ENCODE measurements at regions not wholly inside any gene's neighbourhood (a gene's known extent, or its start where the extent isn't known, plus 50 kb on each side); places are given as distances from the start of the nearest gene placed in this dataset.

DNA sequence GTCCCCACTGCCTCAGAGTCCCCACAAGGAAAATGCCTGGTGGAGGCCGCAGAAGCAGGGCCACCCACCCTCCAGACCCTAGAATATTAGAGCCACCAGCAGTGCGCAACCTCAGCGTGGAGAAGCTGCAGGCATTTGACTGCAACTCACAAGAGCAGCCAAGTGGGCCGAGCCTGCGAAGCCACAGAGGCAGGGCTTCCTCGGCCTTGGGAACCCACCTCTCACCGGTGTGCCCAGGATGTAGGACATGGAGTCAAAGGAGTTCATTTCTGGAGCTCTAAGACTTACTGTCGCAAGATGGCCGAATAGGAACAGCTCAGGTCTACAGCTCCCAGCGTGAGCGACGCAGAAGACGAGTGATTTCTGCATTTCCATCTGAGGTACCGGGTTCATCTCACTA is 397.9 kb upstream of the PIK3R1 start:
- 97% methylated on average over 14 of the region's 14 CpGs for WGBS (ENCODE audit: insufficient coverage)
- DNase-seq (ENCODE audit: low read depth in 4 of 6, low spot score in 6 of 6) = no peak
- no peaks in the 10 kb centered on the region for H3K27me3 ChIP-seq (ENCODE audit: control insufficient read depth, insufficient read depth, low read length)
- H3K27ac ChIP-seq (ENCODE audit: low read depth, low read length) = no peak overlapping the region
- H3K36me3 ChIP-seq (ENCODE audit: control insufficient read depth, insufficient read depth, low read length) = no peaks in the 10 kb centered on the region
- no peaks in the 10 kb centered on the region for H3K4me1 ChIP-seq (ENCODE audit: control insufficient read depth, insufficient read depth, low read length)
- H3K9me3 ChIP-seq (ENCODE audit: control insufficient read depth, insufficient read depth, low read length) = no peaks in the 10 kb centered on the region
- no peak overlapping the region for H3K4me3 ChIP-seq (ENCODE audit: low read depth, low read length)

- Histone ChIP-seq H3K4me3 (ENCODE audit: low read depth, low read length) (no peak overlapping the region), H3K9me3 (ENCODE audit: control insufficient read depth, insufficient read depth, low read length) (no peaks in the 10 kb centered on the region), H3K4me1 (ENCODE audit: control insufficient read depth, insufficient read depth, low read length) (no peaks in the 10 kb centered on the region), H3K36me3 (ENCODE audit: control insufficient read depth, insufficient read depth, low read length) (no peaks in the 10 kb centered on the region), H3K27me3 (ENCODE audit: control insufficient read depth, insufficient read depth, low read length) (no peaks in the 10 kb centered on the region), H3K27ac (ENCODE audit: low read depth, low read length) (no peak overlapping the region)
- no peak for DNase-seq (ENCODE audit: low read depth in 4 of 6, low spot score in 6 of 6)
Measured at GRCh38 chr5:67816456-67816855, 399.1 kb upstream of the PIK3R1 start.

DNA sequence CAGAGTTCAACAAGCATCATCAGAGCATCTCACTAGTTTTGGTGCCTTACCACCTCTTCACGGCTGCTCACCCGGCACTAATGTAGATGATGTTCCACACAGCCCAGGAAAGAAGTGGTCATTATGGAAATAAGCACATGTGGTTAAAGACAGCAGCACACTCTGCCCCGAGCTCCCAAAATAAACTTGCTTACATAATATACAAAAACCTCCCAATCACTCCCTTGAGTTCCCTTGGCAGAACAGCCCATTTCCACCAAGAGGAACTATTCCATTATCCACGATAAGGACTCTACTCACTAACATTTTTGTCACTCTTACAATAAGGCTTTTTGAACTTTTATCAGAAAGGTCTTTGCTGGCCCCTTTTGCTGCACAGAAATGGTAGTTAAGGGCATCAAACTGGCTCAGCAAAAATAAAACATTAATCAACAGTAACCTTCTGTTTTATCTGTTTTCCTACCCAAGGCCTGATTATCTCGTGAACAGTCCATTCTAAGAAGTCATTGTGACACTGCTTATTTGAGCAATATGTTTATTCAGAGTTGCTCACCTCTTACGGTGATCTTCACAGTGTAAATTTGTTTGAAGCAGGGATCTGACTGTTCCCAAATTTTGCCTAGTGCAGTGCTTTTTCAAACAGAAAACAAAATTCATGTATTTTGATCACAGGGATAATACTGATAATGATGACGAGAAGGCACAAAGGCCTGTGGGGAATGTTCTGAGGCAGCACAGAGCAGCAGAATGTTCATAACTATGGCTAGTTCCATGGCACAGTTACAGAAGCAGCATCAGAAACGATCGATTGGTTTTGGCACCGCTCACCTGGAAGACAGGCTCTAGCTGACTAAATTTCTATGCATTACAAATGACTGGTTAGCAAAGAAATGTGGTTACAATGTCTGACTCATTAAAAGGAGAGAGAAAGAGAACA is 399.8 kb upstream of the PIK3R1 start:
- H3K27ac ChIP-seq (ENCODE audit: low read depth, low read length) = no peak overlapping the region
- no peak overlapping the region for H3K4me3 ChIP-seq (ENCODE audit: low read depth, low read length)
- no peaks in the 10 kb centered on the region for H3K4me1 ChIP-seq (ENCODE audit: control insufficient read depth, insufficient read depth, low read length)
- DNase-seq (ENCODE audit: low read depth in 4 of 6, low spot score in 6 of 6) = peak in 1 of 6 donors; percentile 25
- H3K36me3 ChIP-seq (ENCODE audit: control insufficient read depth, insufficient read depth, low read length) = no peaks in the 10 kb centered on the region
- H3K9me3 ChIP-seq (ENCODE audit: control insufficient read depth, insufficient read depth, low read length) = no peaks in the 10 kb centered on the region
- H3K27me3 ChIP-seq (ENCODE audit: control insufficient read depth, insufficient read depth, low read length) = no peaks in the 10 kb centered on the region
- WGBS (ENCODE audit: insufficient coverage) = 76% methylated on average over 2 of the region's 10 CpGs

DNA sequence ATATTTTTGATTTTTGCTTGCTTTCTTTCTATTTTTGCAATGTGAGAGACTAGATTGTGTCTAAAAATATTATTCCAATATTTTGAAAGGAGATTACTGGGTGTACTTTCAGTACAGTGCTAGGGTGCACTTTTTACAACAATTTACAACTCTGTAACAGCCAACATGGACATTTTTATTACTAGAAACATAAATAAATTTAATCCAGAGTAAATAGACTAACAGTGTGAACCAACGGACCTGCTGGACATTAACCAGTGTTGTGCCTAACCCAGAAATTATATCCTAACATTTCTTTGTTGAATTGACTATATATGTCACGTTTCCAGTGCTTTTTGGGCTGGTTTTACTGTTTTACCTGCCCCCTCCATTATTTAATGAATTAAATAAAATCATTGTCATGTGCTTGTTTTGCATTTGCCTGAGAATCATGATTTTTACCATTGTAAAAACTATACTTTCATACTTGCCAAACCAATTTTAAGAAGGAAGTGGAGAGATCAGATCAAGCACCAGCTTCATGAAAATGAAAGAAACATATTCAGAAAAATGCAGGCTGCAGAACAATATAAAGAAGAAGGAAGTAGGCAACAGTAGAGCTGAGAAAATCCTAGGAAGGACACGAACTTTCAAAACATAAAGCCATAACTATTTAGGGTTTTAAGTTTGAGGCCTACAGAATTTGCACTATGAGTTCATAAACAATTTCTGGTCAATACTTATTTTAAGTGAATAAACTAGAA is 400.8 kb upstream of the PIK3R1 start:
- DNase-seq (ENCODE audit: low read depth in 4 of 6, low spot score in 6 of 6) = no peak

DNA sequence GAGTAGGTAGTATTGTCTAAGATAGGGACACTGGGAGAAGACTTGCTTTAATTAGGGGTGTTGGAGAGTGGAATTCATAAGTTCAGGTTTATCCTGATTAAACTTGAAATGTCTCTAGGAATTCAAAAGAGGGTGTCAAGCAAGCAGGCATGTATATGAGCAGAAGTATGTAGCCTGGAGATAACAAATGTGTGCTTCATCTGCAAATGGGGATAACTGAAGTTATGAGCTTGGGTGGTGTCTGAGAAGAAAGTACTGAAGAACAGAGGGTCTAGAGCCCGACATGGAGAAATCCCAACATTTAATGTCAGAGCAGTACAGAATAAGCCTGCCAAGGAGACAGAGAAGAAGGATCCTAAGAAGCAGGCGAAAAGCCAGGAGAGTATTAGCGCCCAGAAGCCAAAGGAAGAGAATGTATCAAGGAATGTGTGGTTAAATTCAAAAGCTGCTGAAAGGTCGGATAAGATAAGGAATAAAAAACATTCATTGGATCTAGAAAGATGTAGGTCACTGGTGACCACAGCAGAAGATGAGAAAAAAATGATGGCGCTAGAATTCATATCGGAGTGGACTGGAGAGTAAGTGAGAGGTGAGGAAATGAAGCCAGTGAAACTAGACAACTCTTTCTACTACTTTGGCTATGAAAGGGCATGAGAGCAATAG is 401.5 kb upstream of the PIK3R1 start:
- Histone ChIP-seq H3K27me3 (ENCODE audit: control insufficient read depth, insufficient read depth, low read length) (no peaks in the 10 kb centered on the region), H3K4me1 (ENCODE audit: control insufficient read depth, insufficient read depth, low read length) (no peaks in the 10 kb centered on the region), H3K27ac (ENCODE audit: low read depth, low read length) (no peak overlapping the region), H3K36me3 (ENCODE audit: control insufficient read depth, insufficient read depth, low read length) (no peaks in the 10 kb centered on the region), H3K9me3 (ENCODE audit: control insufficient read depth, insufficient read depth, low read length) (no peaks in the 10 kb centered on the region), H3K4me3 (ENCODE audit: low read depth, low read length) (no peak overlapping the region)
- 93% methylated on average over 6 of the region's 6 CpGs for WGBS (ENCODE audit: insufficient coverage)
- no peak for DNase-seq (ENCODE audit: low read depth in 4 of 6, low spot score in 6 of 6)

More for the DNA sequence above, 400.8 kb upstream of the PIK3R1 start:
- Histone ChIP-seq H3K4me3 (ENCODE audit: low read depth, low read length) (no peak overlapping the region), H3K36me3 (ENCODE audit: control insufficient read depth, insufficient read depth, low read length) (no peaks in the 10 kb centered on the region), H3K27ac (ENCODE audit: low read depth, low read length) (no peak overlapping the region), H3K4me1 (ENCODE audit: control insufficient read depth, insufficient read depth, low read length) (no peaks in the 10 kb centered on the region), H3K27me3 (ENCODE audit: control insufficient read depth, insufficient read depth, low read length) (no peaks in the 10 kb centered on the region), H3K9me3 (ENCODE audit: control insufficient read depth, insufficient read depth, low read length) (no peaks in the 10 kb centered on the region)
- no CpG with 5 or more reads among the region's 3 CpGs for WGBS (ENCODE audit: insufficient coverage)

- Histone ChIP-seq H3K9me3 (ENCODE audit: control insufficient read depth, insufficient read depth, low read length) (no peaks in the 10 kb centered on the region), H3K4me3 (ENCODE audit: low read depth, low read length) (no peak overlapping the region), H3K36me3 (ENCODE audit: control insufficient read depth, insufficient read depth, low read length) (no peaks in the 10 kb centered on the region), H3K27ac (ENCODE audit: low read depth, low read length) (no peak overlapping the region), H3K4me1 (ENCODE audit: control insufficient read depth, insufficient read depth, low read length) (no peaks in the 10 kb centered on the region), H3K27me3 (ENCODE audit: control insufficient read depth, insufficient read depth, low read length) (no peaks in the 10 kb centered on the region)
- WGBS (ENCODE audit: insufficient coverage) = 38% methylated on average over 2 of the region's 5 CpGs
- peak in 3 of 6 donors; percentile 11 to 50 (median 46) for DNase-seq (ENCODE audit: low read depth in 4 of 6, low spot score in 6 of 6)
Measured at GRCh38 chr5:67809589-67809988, 406.0 kb upstream of the PIK3R1 start.

GRCh38 chr5:67808340-67808739 is 407.2 kb upstream of the PIK3R1 start:
- H3K4me3 ChIP-seq (ENCODE audit: low read depth, low read length) = no peak overlapping the region
- DNase-seq (ENCODE audit: low read depth in 4 of 6, low spot score in 6 of 6) = no peak
- WGBS (ENCODE audit: insufficient coverage) = 100% methylated on average over 1 of the region's 2 CpGs
- no peak overlapping the region for H3K27ac ChIP-seq (ENCODE audit: low read depth, low read length)
- H3K4me1 ChIP-seq (ENCODE audit: control insufficient read depth, insufficient read depth, low read length) = no peaks in the 10 kb centered on the region
- no peaks in the 10 kb centered on the region for H3K27me3 ChIP-seq (ENCODE audit: control insufficient read depth, insufficient read depth, low read length)
- H3K9me3 ChIP-seq (ENCODE audit: control insufficient read depth, insufficient read depth, low read length) = no peaks in the 10 kb centered on the region
- H3K36me3 ChIP-seq (ENCODE audit: control insufficient read depth, insufficient read depth, low read length) = no peaks in the 10 kb centered on the region

GRCh38 chr5:67807439-67807888 is 408.1 kb upstream of the PIK3R1 start:
- Histone ChIP-seq H3K4me3 (ENCODE audit: low read depth, low read length) (no peak overlapping the region), H3K36me3 (ENCODE audit: control insufficient read depth, insufficient read depth, low read length) (no peaks in the 10 kb centered on the region), H3K4me1 (ENCODE audit: control insufficient read depth, insufficient read depth, low read length) (no peaks in the 10 kb centered on the region), H3K27ac (ENCODE audit: low read depth, low read length) (no peak overlapping the region), H3K27me3 (ENCODE audit: control insufficient read depth, insufficient read depth, low read length) (no peaks in the 10 kb centered on the region), H3K9me3 (ENCODE audit: control insufficient read depth, insufficient read depth, low read length) (no peaks in the 10 kb centered on the region)
- WGBS (ENCODE audit: insufficient coverage) = 57% methylated on average over 1 of the region's 1 CpG
- no peak for DNase-seq (ENCODE audit: low read depth in 4 of 6, low spot score in 6 of 6)

GRCh38 chr5:67806654-67807438 is 408.7 kb upstream of the PIK3R1 start:
- Histone ChIP-seq H3K4me3 (ENCODE audit: low read depth, low read length) (no peak overlapping the region), H3K27ac (ENCODE audit: low read depth, low read length) (no peak overlapping the region), H3K4me1 (ENCODE audit: control insufficient read depth, insufficient read depth, low read length) (no peaks in the 10 kb centered on the region), H3K9me3 (ENCODE audit: control insufficient read depth, insufficient read depth, low read length) (no peaks in the 10 kb centered on the region), H3K27me3 (ENCODE audit: control insufficient read depth, insufficient read depth, low read length) (no peaks in the 10 kb centered on the region), H3K36me3 (ENCODE audit: control insufficient read depth, insufficient read depth, low read length) (no peaks in the 10 kb centered on the region)
- no CpG with 5 or more reads among the region's 5 CpGs for WGBS (ENCODE audit: insufficient coverage)
- peak in 1 of 6 donors; percentile 64 for DNase-seq (ENCODE audit: low read depth in 4 of 6, low spot score in 6 of 6)

Data from spinal cord (tissue), 9 donors.